ENCODE measurements at regions not wholly inside any gene's neighbourhood (a gene's known extent, or its start where the extent isn't known, plus 50 kb on each side); places are given as distances from the start of the nearest gene placed in this dataset.

- TF ChIP-seq, protein P1, sequence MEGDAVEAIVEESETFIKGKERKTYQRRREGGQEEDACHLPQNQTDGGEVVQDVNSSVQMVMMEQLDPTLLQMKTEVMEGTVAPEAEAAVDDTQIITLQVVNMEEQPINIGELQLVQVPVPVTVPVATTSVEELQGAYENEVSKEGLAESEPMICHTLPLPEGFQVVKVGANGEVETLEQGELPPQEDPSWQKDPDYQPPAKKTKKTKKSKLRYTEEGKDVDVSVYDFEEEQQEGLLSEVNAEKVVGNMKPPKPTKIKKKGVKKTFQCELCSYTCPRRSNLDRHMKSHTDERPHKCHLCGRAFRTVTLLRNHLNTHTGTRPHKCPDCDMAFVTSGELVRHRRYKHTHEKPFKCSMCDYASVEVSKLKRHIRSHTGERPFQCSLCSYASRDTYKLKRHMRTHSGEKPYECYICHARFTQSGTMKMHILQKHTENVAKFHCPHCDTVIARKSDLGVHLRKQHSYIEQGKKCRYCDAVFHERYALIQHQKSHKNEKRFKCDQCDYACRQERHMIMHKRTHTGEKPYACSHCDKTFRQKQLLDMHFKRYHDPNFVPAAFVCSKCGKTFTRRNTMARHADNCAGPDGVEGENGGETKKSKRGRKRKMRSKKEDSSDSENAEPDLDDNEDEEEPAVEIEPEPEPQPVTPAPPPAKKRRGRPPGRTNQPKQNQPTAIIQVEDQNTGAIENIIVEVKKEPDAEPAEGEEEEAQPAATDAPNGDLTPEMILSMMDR (IDR thresholded peaks at IDR 0.05), result no peak
- no peak for TF ChIP-seq POLR2A (IDR thresholded peaks at IDR 0.05)
These were observed 350.8 kb upstream of the PTBP2 start for GRCh38 chr1:96370757-96371156.

All from thyroid gland (tissue), 4 donors.